HG02678 (cell line): ENCODE measurements at regions not wholly inside any gene's neighbourhood (a gene's known extent, or its start where the extent isn't known, plus 50 kb on each side); places are given as distances from the start of the nearest gene placed in this dataset.

Source experiments
- ATAC-seq: cut with Tn5 transposase; IDR thresholded peaks from one replicate; pipeline ENCODE4 v1.9.1; 2021; ENCODE audit warnings: mild to moderate bottlenecking, moderate library complexity; ENCODE audit not compliant: unreplicated experiment

DNA sequence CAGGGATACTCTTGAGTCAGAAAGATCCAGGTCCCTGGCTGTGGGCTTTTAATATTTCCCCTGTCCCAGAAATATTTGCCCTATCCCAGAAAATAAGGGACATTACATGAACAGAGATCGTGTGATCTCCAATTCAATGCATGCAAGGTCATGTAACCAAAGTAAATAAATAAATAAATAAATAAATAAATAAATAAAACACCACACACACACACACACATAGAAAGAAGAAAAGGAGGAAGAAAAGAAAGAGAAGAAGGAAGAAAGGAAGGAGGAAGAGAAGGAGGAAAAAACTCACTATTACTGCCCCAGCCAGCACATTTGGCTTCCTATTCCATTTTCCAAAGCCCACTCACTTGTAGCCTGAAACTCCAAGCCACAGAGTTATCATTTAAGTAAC is 117.9 kb upstream of the CFAP20DC start:
- ATAC-seq, result no peak

DNA sequence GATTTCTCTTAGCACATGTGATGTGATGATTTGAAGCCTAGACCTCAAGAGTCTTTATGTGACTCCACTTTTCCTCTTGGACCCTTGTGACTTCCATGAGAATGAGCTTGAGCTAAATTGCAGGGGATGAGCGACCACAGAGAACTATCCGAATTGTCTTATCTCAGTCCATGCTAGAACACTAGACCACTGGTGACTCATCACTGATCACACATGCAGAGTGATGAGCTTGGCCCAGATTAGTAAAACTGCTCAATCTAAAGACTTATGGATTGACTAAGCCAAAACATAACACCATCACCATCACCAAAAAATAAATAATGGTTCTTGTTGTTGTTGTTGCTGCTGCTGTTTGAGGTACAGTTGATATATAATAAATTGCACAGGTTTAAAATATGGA is 114.1 kb upstream of the CFAP20DC start:
- no peak for ATAC-seq

DNA sequence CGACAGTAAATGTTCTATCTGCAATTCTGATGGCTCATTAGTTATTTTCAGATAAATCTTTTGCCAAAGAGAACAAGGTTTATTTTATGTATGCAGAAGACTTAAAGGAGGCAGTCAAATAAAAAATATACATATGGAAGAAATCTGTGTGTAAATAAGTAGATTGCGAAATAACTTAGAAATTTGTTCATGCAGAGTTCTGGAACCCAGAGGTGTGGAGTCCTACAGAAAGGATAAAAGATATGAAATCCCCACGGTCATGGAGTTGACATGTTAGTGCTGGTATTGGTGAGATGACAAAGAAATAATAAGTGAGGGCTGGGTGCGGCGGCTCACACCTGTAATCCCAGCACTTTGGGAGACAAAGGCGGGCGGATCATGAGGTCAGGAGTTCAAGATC is 111.2 kb upstream of the CFAP20DC start:
- no peak for ATAC-seq

DNA sequence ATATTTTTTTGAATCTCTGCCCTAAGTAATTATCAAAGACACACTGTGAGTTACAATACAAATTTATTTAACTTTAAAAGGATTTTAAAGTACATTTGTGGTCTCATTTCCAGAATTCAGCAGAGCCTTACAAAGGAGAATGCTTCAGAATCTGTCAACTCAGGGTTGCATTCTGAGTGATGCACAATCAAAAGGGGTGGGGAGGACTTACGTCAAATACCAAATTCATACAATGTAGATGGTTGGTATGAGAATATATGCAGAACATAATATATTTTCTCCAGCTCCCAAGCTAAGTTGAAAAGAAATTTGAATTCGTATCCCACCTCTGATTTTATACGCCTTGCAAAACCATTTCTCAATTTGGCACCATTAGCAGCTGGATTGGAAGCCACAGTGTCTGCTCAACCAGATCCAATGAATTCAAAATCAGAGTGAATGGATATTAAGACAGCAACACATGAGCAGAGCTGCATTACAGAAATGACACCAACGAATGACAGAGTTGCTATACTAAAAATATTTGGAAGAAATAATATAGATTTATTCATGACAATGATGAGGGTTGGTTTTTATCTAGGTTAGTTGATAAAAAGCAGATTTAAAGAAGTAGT is 110.4 kb upstream of the CFAP20DC start:
- ATAC-seq, result no peak

DNA sequence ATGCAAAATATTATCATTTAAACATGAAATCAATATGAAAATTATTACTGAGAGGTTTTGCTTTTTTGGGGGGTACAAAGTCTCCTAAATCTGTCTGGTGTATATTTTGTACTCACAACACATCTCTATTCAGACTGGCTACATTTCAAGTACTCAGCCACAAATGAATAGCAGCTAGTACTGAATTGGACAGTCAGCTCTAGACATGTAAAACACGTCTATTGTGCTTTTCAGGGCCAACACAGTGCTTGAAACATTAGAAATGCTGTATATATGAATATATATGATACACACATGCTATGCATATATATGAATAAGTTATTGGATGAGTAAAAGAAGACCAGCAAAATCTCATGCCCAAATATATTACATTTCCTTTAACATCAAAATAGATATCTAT is 103.8 kb upstream of the CFAP20DC start:
- ATAC-seq, result no peak

DNA sequence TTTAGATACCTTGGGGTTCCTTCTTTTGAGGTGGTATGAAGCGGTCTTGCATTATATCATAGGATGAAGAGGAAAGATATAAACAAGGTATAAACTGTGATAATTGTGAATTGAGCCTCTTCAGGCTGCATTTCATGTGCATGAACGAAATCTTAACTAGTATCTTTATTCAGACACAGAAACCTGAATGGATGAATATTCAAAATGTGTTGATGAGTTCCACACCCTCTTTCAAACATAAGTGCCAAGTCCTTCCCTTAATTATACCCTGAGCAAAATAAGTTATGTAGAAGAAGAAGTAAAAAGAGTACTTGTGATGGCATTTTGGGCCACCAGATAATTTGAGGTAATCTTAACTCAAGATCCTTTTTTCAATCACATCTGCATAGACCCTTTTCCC is 103.1 kb upstream of the CFAP20DC start:
- no peak for ATAC-seq

DNA sequence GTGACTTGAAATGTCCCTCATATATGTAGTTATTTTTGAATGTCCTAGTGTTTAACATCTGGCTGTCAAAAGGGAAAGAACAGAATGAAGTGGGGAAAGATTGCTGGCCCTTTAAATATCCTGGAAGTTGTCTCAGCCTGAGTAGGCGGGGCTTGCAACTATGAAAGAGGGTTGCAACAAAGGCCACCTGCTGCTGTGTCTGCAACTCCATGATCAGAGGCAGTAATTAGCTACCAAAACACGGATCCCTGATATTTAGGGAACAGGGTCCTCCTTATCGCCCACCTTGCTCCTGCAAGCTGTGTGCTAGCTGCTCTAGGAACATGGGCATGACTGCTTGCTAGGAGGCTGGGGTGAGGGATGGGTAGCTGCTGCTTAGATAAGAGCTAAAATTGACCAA is 100.2 kb upstream of the CFAP20DC start:
- no peak for ATAC-seq

DNA sequence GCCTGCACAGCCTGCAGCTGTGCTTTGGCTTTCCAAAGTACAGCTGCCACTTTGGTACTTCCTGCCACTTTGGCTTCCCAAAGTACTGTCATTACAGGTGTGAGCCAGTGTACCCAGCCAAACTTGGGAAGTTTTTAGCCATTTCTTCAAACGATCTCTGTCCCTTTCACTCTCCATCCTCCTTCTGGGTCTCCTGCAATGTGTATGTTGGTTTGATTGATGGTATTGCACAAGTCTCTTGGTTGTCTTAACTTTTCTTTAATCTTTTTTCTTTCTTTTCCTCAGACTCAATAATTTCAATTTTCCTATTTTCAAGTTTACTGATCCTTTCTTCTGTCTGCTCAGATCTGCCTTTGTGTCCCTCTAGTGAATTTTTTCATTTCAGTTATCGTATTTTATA is 99.3 kb upstream of the CFAP20DC start:
- ATAC-seq, result no peak

DNA sequence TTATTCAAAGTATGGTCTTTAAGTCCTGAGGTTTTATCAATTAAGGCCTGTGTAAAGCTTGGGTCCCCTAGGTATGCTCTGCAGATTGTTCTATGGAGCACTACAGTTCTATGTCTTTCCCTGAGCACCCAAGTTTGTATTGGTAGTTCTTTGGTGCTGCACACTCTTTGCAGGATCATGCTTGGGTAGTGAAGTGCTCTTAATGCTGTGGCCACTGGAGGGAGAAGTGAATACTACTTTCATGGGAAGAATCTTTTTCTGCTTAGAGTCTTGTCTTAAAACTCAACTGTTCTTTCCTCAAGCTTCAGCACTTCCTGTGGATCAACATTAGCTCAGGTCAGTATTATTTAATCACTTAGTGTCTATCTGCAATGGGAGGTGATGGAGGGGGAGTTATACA is 93.6 kb upstream of the CFAP20DC start:
- no peak for ATAC-seq

DNA sequence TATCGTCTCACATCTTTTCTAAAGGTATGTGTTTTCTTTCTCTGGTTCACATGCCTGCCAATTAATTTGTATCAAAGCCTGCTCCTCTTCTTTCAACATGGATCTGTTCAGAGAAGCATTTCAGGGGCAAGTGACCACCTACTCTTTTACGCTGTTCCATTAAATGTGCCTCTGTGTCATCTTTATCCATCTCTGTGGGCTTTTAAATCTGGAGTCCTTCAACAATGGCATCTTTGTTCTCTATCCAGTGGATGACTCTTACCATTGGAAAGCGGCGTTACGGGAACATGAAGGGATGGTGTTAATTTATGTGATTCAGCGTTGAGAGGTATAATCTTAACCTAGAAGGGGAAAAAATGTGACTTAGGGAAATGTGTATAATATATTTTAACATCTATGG is 92.7 kb upstream of the CFAP20DC start:
- ATAC-seq, result no peak

DNA sequence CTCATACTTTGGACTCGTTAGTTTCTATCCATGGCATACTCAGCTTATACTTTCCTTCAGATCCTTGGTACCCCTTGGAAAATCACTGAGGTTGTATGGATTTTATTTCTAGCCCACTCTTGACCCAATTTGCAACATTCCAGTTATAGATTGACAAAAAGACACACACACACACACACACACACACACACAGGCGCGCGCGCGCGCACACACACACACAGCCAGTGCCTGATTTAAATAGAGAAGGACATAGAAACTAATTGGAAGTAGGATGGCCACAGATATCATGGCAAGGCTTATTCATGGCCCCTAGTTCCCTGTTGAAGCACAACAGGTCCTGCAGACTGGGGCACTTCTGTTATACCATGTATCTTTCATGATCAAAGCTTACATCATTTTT is 89.1 kb upstream of the CFAP20DC start:
- ATAC-seq, result no peak

DNA sequence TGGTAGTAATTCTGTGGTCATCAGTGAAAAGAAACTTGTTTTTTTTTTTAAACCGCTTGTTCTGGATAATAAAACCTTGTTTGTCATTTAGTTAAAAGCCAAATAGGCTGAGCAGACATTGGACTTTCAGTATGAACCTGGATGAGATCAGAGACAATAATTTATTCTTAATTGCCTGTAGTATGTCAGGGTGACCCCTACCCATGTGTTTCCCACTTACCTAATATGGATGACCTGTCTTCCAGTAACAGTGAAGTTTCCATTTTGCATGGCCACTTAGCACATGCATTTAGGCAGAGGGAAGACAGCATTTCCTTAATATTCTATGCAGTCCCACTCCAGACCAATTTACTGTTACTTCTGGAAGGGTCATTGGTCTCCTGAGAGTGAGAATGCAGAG is 87.6 kb upstream of the CFAP20DC start:
- no peak for ATAC-seq

DNA sequence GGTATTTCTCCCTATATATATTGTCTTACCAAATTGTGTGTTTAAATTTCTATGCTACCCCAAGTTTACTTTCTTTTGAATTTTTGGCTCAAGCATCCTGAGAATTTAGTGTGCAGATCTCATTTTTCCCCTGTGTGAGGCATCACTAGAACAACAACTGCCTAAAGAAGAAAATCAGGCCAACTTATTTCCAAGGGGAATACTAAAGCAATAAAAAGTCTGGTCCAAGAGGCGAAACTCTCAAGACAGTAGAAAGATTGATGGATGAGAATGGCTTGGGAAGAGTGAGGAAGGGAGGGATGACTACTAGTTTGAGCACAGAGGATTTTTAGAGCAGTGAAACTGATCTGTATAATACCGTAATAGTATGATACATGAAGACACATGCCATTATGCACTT is 86.3 kb upstream of the CFAP20DC start:
- ATAC-seq, result no peak

DNA sequence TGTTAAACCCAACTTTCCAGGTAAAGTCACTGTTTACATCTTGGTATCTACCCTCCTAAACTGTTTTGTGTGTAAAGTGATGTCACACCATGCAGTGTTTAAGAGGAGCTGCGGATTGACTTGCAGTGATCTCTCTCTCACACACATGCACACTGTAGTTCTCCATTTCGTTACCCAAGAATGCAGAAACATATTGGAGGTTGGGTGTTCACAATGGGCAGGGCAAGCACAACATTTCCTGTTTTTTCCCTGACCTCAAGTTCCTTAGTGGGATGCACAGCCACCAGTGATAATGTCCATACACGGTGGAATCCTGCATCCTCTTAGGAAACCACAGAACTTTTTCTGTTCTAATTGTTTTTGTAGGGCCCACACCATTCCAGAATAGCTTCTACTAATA is 85.3 kb upstream of the CFAP20DC start:
- no peak for ATAC-seq

DNA sequence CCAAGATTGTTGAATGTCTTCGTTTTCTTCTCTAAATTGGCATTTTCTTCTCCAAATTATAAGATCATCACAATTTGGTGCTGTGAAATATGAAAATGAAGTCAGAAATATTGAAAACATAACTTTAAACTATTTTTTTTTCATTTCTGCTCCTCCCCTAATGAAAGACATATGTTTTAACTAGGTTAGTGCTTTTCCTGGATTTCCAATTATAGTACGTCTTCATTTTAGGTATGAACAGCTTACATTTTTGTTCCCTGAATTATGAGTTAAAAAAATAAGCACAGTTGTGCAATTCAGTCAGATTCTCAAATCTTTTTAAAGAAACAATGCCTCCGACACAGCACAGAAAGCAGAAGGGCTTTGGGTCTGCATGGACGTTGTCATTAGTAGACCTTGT is 83.5 kb upstream of the CFAP20DC start:
- no peak for ATAC-seq

DNA sequence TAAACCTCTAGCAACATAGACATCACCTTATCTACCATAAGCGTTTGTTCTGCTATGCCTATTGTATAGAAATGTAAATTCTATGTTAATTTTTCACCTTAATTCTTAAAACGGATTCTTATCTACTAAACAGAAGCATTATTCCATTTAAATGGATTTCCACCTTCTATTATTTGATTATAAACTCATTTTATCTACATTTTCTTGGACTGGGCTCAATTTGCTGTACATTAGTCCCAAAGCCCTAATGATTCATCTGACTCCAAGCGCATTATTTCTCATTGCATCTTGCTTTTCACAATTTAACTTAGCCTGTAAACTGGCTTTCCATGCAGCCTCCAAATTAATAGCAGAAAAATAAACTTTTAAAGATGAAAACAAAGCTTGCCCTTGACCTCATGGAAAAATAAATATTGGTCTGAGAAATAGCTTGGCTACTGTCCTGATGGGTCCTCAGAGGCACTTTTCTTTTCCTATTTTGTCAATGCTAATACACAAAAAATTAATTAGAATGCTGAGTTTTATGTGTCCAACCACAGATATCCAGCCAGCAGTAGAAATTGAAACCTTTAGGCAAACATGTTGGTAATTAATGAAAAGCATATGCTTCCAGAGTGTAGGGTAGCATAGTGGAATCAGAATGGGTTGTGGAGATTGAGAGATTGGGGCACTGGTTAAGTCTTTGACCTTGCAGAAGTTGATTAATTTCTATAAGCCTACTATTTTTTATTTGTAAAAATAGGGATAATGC is 81.4 kb upstream of the CFAP20DC start:
- no peak for ATAC-seq

DNA sequence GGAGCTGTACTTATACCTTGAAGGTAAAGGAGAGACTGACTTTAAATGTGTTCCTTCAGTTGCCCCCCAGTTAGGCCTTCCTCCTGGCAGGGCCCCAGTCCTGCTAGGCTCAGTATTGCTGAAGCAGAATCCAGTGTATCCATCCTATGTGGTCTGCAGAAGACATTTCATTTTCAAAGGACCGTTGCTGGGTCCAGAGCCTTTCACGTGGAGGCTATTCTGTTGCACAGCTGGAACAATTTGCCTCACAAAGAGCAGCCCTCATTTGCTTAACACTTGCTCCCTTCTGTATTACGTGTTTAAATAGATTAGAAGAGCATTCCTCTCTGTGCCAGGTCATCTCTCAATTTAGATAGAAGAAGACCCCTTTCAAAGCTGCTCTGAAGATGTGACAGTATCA is 78.9 kb upstream of the CFAP20DC start:
- ATAC-seq, result no peak

DNA sequence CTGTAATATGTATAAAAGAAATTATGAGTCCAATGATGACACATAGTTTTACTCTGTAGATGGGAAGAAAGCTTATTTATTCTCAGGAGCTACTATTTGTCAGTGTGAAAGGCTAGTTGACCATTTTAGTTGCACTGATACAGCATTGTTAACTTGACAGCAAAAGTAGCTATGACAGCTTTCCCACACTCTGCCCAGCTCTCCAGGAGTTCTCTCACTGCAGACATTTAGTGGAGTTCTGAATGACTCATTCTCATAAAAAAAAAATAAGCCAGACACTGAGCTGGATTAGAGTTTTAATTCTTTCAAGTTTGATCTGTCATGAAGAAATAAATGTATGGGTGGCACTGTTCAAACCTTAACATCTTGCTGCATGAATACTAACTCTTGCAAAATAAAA is 77.2 kb upstream of the CFAP20DC start:
- no peak for ATAC-seq

DNA sequence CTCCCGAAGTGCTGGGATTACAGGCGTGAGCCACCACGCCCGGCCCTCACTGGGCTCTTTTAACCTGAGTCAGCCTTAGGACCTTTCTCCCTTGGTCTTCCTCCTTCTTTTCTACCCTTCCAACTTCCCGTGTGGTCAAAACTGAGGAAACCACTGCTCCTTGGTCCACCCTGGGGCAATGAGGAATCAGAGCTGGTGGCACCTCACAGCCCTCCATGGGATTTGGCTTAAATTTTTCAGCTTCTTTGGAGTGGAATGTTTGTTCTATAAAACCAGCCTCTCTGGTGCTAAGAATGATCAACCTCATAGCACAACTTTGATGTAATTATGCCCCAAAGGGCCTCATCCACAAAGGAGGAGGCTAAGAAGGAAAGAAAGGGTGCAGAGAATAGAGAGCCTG is 76.6 kb upstream of the CFAP20DC start:
- no peak for ATAC-seq

DNA sequence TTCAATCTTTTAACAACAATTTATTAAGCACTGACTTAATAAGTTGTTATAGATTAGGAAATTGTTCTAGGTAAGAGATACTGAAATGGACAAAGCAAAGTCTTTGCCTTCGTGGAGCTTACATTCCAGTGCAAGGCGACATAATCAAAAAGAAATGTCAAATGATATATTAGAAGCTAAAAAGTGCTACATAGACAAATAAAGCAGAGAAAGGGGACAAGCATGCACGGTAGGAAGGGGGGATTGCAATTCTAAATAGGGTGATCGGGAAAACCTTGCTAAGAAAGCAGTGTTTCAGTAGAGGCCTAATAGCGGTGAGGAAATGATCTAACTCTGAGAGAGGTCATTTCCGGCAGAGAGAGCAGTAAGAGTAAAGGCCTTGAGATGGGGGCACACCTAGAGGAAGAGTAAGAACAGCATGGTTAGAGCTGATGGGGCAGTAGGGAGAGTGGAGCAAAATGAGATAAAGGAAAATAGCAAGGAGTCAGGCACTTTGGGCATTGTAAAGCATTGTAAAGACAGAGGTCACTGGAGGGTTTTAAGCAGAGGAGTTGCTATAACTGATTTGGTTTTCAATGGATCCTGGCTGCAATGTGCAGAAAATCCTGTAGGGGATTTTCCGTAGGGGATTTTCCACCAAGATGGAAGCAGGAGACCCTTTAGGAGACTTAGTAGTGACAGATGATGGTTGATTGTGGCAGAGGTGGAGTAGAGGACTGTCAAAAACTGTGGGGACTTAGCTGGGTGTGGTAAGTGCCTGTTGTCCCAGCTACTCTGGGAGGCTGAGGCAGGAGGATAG is 71.7 kb upstream of the CFAP20DC start:
- ATAC-seq, result no peak

DNA sequence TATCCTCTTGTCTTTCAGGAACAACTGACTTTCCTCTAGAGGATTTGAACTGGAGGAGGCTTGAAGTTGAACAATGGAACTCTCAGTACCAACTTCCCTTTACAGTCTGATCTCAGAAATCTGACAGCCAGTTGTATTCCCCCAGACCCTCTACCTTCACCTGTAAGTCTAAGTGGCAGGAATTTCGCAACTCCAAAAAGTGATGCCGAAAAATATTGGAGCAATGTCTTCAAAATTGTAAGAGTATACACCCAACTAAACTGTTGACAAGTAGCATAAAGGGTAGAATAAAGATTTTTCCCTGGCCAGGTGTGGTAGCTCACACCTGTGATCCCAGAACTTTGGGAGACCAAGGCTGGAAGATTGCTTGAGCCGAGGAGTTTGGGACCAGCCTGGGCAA is 69.1 kb upstream of the CFAP20DC start:
- no peak for ATAC-seq

DNA sequence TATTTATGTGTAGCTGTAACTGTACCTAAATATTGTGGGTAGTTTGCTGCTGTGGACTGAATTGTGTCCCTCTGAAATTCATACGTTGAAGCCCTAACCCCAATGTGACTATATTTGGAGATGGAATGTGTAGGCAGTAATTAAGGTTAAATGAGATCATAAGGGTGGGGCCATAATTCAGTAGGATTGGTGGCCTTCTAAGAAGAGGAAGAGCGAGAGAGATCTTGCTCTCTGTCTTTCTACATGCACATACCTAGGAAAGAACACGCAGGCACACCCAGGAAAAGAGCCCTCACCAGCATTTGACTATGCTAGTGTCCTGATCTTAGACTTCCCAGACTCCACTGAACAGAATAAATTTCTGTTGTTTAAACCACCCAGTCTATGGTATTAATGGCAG is 67.6 kb upstream of the CFAP20DC start:
- no peak for ATAC-seq
